Gastrocnemius medialis (tissue), 4 donors: ENCODE measurements at regions not wholly inside any gene's neighbourhood (a gene's known extent, or its start where the extent isn't known, plus 50 kb on each side); places are given as distances from the start of the nearest gene placed in this dataset.

ENCODE experiments used
- ATAC-seq, 2 donors: fragments of 150-250 bp; one replicate each; pipeline ENCODE4 v1.9.1; 2016
- DNase-seq, 2 donors: peaks; one replicate each; pipeline ENCODE4 v3.0.0-alpha.2; 2019
- H3K27ac ChIP-seq, 4 donors: fragments of 200-600 bp; sonication (generic); 1 replicate in 1 of 4; 2 replicates in 3 of 4; pipeline ENCODE4 v1.5.1; 2016 to 2018; ENCODE audit warnings: mild to moderate bottlenecking in 2 of 4, moderate library complexity in 1 of 4
- H3K27me3 ChIP-seq, 3 donors: fragments of 200-600 bp; sonication (generic) in 2 of 3; 1 replicate in 1 of 3; 2 replicates in 2 of 3; pipeline versions ENCODE4 v1.5.1 to v1.6.0; 2016 to 2019; ENCODE audit warnings: mild to moderate bottlenecking in 1 of 3, moderate library complexity in 1 of 3
- H3K36me3 ChIP-seq, 2 donors: fragments of 200-600 bp; sonication (generic) in 1 of 2; one replicate each; pipeline ENCODE4 v1.5.1; 2017 to 2018
- H3K4me1 ChIP-seq, 2 donors: fragments of 200-600 bp; sonication (generic) in 1 of 2; one replicate each; pipeline ENCODE4 v1.5.1; 2016 to 2017; ENCODE audit warnings: mild to moderate bottlenecking in 2 of 2
- H3K4me3 ChIP-seq, 4 donors: fragments of 200-600 bp; sonication (generic) in 3 of 4; 1 replicate in 1 of 4; 2 replicates in 3 of 4; pipeline ENCODE4 v1.5.1; 2016 to 2019; ENCODE audit warnings: mild to moderate bottlenecking in 2 of 4
- H3K9me3 ChIP-seq, 3 donors: fragments of 200-600 bp; sonication (generic) in 2 of 3; 1 replicate in 1 of 3; 2 replicates in 2 of 3; pipeline ENCODE4 v1.5.1; 2016 to 2019
- POLR2A ChIP-seq, 2 donors: fragments of 450-650 bp; IDR thresholded peaks; one replicate each; pipeline ENCODE4 v1.6.1; 2017; ENCODE audit warnings: antibody characterized with exemption in 2 of 2, mild to moderate bottlenecking in 2 of 2, moderate library complexity in 2 of 2
- in situ Hi-C, 4 donors: fragments of 200-750 bp; cut with MboI; loops; one replicate each; pipeline versions ENCODE4 v1.15.0 to v1.8.0; 2017; ENCODE audit warnings: low sequenced_read_pairs in 4 of 4
- intact Hi-C: fragments of 100-400 bp; cut with DNase I; formaldehyde crosslinking; loops from one replicate; pipeline ENCODE4 v1.15.1; 2023; ENCODE audit warnings: low total_unique reads
- TF ChIP-seq, protein P1 (sequence below), 5 experiments: fragments of 450-650 bp in 3 of 5; fragments of 200-600 bp in 2 of 5; sonication (generic) in 2 of 5; IDR thresholded peaks in 4 of 5; conservative IDR thresholded peaks in 1 of 5; 1 replicate in 4 of 5; 2 replicates in 1 of 5; pipeline ENCODE4 v1.5.1; 2016 to 2019; ENCODE audit warnings: antibody characterized with exemption in 5 of 5, mild to moderate bottlenecking in 3 of 5, moderate library complexity in 3 of 5

DNA sequence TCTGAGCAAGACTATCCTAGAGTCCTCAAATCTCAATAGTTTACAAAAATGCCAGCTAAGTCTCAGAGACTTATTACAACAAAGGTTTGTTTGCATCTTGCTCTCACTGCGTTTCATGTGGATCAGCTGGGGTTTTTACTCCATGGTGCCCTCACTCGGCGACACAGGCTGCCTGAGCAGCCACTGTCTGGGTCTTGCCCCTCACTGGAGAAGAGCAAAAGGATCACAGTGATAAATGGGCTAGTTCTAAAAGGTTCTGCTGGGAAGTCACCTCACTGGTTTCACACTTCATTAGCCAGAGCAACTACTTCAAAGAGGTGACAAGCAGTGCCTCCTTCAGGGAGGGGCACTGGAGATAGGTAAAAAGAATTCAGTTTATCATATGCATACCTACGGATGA lies 392.0 kb downstream of the RPL10L start:
- H3K36me3 ChIP-seq, result no peaks in the 10 kb centered on the region
- no peak overlapping the region for H3K27ac ChIP-seq
- DNase-seq (no peak), ATAC-seq (no peak)
- no peak for TF ChIP-seq POLR2A (IDR thresholded peaks at IDR 0.05)
- TF ChIP-seq, protein P1, sequence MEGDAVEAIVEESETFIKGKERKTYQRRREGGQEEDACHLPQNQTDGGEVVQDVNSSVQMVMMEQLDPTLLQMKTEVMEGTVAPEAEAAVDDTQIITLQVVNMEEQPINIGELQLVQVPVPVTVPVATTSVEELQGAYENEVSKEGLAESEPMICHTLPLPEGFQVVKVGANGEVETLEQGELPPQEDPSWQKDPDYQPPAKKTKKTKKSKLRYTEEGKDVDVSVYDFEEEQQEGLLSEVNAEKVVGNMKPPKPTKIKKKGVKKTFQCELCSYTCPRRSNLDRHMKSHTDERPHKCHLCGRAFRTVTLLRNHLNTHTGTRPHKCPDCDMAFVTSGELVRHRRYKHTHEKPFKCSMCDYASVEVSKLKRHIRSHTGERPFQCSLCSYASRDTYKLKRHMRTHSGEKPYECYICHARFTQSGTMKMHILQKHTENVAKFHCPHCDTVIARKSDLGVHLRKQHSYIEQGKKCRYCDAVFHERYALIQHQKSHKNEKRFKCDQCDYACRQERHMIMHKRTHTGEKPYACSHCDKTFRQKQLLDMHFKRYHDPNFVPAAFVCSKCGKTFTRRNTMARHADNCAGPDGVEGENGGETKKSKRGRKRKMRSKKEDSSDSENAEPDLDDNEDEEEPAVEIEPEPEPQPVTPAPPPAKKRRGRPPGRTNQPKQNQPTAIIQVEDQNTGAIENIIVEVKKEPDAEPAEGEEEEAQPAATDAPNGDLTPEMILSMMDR (IDR thresholded peaks at IDR 0.05 in 4 of 5, conservative IDR thresholded peaks at IDR 0.05 in 1 of 5), result no peak
- H3K4me3 ChIP-seq, result no peak overlapping the region
- no peaks in the 10 kb centered on the region for H3K27me3 ChIP-seq
- intact Hi-C loops, result no loop called here
- in situ Hi-C loops, result no loop called here
- H3K9me3 ChIP-seq, result no peaks in the 10 kb centered on the region
- H3K4me1 ChIP-seq, result no peaks in the 10 kb centered on the region

DNA sequence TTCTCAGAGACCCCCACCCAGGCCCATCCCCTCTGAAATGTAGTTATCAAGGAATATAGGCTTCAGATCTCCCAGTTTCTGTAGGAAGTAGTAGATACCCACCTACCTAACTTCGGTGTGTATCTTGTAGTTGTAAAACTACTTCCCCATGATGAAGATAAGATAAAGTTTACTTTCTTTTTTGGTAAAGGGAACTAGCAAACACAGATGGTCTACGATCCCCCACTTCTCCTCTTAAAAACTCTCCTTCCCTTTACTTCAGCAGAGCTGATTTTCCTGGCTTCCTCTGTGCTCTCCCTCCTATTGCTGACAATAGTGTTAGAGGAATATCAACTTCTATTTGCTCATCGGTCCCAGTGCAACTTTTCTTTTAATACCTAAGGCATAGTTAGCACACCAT lies 395.2 kb downstream of the RPL10L start:
- no peak for ATAC-seq
- in situ Hi-C loops, result no loop called here
- no peaks in the 10 kb centered on the region for H3K9me3 ChIP-seq

DNA sequence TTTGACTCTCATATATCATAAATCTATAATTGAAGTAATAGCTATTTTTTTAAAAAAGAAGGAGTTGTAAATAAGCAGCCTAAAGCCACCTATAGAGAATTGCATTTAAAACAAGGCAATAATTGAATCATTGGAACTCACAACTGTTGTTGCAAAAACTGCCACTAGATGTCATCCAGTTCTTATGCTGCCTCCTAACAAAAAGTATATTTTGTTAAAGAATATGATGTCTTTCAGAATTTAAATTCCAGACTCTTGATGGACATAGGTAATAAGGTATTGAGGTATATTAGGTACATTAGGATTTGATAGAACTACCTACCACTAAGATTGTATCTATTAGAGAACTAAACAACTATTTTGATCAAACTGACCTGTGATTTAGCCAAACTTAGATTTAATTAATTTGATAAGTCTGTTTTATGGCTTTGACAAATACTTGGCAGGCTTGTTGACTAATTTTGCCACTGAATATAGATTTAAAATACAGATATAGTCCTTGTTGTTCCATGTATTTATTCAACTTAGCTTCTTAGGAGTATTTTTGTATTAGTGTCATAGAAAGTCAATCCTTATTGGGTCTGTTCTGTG lies 401.4 kb downstream of the RPL10L start:
- in situ Hi-C loops, result no loop called here
- H3K9me3 ChIP-seq, result no peaks in the 10 kb centered on the region
- H3K27me3 ChIP-seq, result no peaks in the 10 kb centered on the region
- intact Hi-C loops, result no loop called here
- H3K36me3 ChIP-seq, result no peaks in the 10 kb centered on the region
- H3K4me1 ChIP-seq, result no peaks in the 10 kb centered on the region
- H3K4me3 ChIP-seq, result no peak overlapping the region
- ATAC-seq (no peak), DNase-seq (no peak)
- no peak for TF ChIP-seq POLR2A (IDR thresholded peaks at IDR 0.05)
- TF ChIP-seq, protein P1 (IDR thresholded peaks at IDR 0.05 in 4 of 5, conservative IDR thresholded peaks at IDR 0.05 in 1 of 5), result peak in 1 of 5 experiments; percentile 12
- no peak overlapping the region for H3K27ac ChIP-seq

More for the DNA sequence above, 395.2 kb downstream of the RPL10L start:
- Histone ChIP-seq H3K36me3 (no peaks in the 10 kb centered on the region), H3K4me3 (no peak overlapping the region), H3K4me1 (no peaks in the 10 kb centered on the region), H3K27me3 (no peaks in the 10 kb centered on the region), H3K27ac (no peak overlapping the region)
- intact Hi-C loops, result no loop called here
- TF ChIP-seq, protein P1 (IDR thresholded peaks at IDR 0.05 in 4 of 5, conservative IDR thresholded peaks at IDR 0.05 in 1 of 5), result no peak
- TF ChIP-seq POLR2A (IDR thresholded peaks at IDR 0.05), result no peak
- DNase-seq, result no peak

DNA sequence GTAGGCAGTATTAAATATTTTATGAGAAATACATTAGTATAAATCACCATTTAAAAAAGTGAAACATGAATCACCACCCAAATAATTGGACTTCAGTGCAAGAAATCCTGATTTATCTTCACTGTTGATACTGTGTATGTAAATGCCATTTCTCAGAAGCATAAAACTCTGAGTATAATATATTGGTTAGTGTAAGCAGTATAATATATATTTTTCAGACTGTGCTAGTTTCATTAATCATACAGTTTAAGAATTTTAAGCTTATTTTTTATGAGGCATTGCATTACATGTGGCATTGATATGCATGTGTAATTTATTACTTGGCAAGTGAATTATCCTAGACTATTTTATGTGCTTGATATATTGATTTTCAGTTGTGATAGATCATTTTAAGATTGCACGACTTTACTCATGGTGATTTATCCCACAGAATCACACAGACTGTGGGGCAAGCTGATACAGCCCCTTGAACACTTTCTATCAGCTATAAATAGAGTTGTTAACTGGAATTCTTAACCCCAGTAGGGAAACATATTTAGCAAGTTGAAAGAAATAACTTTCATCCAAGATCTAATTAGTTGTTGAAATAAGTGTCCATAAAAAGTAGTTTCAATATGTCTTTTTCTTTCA lies 403.5 kb downstream of the RPL10L start:
- in situ Hi-C loops, result no loop called here
- no peak for TF ChIP-seq POLR2A (IDR thresholded peaks at IDR 0.05)
- TF ChIP-seq, protein P1 (IDR thresholded peaks at IDR 0.05 in 4 of 5, conservative IDR thresholded peaks at IDR 0.05 in 1 of 5), result no peak
- Histone ChIP-seq H3K36me3 (no peaks in the 10 kb centered on the region), H3K27me3 (no peaks in the 10 kb centered on the region), H3K9me3 (no peaks in the 10 kb centered on the region), H3K4me1 (no peaks in the 10 kb centered on the region), H3K27ac (no peak overlapping the region), H3K4me3 (no peak overlapping the region)
- intact Hi-C loops, result no loop called here
- DNase-seq (no peak), ATAC-seq (no peak)
